HG03565 (cell line): ENCODE measurements at regions not wholly inside any gene's neighbourhood (a gene's known extent, or its start where the extent isn't known, plus 50 kb on each side); places are given as distances from the start of the nearest gene placed in this dataset.
"Not testable (repeated sequence)": the region's sequence is repeated elsewhere in the genome, so short reads cannot be mapped to it uniquely, and the experiment has no call there.

Experiments
- ATAC-seq: cut with Tn5 transposase; IDR thresholded peaks from one replicate; pipeline ENCODE4 v1.9.1; 2021; ENCODE audit warnings: mild to moderate bottlenecking, moderate library complexity; ENCODE audit not compliant: unreplicated experiment

DNA sequence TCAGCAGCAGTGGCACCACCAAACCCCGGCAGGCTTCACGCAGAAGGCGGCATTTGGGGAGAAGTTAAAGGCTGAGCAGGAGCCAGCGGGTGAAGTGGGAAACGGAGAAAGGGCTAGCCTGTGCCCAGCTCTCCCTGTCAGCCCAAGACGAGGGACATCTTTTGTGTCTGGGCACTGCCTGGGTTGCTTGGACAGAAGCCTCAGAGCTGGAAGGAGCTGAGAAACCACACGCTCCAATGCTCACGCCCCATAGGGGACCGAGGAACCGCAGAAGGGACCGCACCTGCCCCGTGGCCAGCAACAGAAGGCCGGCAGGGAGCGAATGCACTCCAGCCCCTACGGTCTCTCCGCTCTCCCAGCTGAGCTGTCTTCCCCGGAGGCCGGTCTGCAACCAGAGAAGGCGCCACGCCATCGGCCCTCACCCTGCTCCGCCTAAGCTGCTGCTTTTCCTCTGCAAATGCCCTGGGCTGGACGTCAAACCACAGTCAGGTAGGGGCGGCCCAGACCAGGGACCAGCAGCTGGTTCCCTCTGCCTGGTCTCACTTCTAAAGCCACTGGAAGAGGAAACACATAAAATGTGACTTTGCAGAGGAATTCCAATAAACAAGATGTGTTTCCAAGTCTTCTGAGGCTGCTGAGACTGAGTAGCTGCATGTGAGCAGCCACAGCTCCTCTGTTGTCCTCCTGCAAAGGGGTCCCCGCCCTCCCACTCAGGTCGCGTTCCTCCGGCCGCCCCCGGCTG, 182.4 kb upstream of the ZNF469 start:
- not testable (repeated sequence) for ATAC-seq

DNA sequence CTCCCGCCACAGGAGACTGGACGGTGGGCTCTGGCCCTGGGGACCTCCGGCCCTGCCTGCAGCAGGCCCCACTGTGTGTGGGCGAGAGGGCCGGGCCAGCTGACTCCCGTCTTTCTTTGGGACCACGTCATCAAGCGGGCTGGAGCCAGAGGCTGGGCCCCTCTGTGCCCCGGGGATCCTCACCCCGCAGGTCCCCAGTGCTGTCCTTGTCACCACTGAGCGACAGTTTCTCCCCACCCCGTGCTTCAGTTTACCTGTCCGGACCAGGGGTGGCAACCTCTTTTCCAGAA, 181.9 kb upstream of the ZNF469 start:
- no peak for ATAC-seq

DNA sequence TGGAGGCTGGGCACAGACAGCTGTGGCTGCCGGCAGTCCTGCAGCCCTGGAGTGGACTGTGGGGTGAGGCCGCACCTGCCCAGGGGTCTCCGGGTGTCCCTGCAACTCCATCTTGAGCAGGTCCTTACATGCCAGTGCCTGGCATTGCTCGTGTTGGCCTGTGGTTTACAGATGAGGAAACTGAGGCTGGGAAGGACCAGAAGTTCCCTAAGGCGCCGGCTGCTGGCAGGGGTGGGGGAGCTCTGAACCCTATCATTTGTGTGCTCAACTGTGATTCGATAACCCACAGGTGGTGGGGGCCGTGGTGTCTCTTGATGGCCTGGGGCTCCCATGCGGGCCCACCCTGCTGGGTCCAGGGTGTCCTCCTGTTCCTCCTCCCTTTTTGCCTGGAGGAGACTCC, 181.1 kb upstream of the ZNF469 start:
- ATAC-seq, result not testable (repeated sequence)

DNA sequence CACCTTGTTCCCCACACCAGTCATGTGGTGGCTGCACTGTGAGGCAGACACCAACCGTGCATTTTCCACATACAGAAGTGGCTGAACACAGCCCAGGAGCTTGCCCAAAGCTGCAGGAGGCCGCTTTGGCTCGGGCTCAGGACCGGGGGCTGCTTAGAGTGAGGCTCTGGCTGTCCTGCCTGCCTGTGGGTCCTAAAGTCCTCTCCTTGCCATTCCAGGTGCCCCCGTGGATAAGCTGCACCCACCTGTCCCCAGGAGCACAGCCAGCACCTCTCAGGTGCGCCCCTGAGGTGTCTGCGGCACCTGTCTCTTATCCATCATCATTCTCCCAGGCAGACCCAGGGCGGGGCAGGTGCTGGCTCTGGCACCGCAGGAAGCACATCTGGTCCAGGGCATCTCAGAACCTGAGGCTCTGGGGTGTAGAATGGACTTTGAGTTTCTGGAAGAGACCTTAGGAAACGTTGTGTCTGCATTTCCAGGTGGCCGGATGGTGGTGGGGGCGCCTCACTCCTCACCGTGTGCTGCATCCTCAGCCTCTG, 180.5 kb upstream of the ZNF469 start:
- ATAC-seq, result no peak

DNA sequence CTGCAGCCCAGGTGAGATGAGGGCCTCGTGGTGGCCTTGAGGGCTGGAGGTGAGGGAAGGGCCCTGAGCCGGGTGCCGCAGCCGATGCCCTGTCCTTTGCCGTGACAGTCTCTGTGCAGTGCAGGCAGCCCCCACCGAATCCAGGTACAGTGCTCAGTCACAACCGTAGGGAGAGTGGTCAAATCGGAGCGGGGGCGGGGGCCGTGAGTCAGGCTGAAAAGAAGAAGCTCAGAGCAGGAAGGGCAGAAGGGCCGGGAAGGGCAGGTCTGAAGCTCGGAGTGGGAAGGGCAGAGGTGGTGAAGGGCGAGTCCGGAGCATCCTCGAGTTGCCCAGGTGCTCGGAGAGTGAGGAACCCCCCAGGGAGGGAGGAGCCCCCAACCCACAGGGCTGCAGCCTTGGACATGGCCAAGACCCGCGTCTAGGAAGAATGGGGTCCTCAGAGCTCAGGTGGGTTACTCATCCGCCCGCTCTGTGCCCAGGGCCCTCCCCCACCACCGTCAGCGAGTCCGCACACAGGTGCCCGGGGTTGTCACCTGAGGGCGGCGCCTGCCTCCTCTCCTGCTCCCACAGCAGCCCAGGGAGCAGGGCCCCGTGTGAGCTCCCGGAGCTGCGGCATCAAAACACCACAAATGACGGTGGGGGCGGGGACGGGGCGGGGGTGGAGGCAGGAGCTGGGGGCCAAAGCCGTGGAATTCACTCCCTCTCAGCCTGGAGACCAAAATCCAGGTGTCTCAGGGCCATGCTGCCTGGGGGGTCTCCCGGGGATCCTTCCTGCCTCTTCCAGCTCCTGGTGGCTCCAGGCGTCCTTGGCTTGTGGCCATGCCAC, 179.7 kb upstream of the ZNF469 start:
- not testable (repeated sequence) for ATAC-seq

DNA sequence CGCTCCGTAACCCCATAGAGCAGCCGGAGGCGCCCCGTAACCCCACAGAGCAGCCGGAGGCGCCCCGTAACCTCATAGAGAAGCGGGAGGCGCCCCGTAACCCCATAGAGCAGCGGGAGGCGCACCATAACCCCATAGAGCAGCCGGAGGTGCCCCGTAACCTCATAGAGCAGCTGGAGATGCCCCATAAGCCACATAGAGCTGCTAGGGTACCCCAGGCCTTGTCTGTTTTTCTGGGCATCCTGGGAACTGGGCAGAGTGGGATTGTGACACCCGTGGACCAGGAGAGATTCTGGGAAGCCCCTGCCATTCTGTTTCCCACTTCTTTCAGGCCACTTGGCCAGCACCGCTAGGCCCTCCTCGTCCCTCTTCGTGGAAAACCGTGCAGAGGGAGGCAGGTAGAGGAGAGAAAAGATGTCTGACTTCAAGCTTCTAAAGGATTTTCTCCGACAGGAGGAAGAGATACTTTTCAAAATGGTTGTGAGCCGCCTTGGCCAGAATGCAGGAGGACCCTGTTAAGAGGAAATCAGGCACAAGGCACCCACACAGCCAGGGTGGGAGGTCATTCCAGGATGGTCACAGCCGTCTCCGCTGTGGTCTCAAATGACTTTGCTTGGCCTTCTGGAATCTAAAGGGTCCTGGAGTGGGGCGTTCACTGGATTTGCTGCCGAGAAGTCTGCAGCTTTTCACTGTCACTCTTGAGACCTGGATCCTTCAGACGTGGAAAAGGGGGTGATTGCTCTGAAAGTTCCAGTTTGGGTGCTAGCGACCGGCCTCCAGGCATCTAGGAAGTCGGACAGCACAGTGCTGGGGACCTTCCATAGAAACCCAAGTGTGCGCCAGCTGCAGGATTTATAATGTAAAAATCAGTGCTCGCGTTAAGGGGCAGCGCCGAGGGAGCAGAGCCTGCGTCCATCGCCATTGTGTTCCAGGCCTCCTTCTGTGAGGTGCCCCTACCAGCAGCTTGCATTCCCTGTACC, 178.3 kb upstream of the ZNF469 start:
- ATAC-seq, result not testable (repeated sequence)

DNA sequence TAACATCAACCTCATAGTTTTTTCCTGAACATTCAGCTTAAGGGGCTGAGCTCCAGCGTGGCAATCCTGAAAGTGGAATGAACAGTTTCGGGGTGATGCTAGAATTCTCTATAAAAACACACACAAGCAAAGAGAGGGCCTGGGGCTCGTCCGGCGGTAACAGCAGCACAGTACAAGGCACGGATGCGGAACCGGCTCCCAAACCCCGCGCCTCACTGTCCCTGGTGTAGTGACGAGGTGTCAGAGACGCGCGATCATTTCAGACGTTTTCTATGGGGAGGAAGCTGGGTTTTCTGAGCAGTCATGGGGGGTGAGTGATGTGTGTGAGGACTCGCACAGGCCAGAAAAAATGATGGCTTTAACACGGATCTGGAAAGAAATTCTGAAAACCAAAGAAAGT, 177.3 kb upstream of the ZNF469 start:
- ATAC-seq, result not testable (repeated sequence)

DNA sequence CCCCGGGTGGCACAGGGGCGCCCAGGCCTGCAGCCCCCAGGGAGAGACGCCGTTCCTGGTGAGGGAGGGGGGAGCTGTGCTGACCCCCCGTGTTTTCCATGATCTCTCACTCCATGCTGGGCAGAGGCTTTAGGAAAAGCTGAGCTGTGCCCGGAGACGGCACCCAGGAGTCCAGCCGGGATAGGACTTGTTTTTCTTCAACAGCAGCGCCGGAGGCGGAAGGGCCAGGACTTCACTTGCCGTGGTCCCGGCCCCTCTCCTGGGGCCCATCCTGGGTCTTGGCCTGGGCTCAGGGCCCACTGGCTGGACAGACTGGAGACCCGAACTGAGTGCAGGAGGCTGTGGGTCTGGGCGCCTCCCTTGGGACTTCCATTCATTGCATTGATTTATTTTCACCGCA, 176.8 kb upstream of the ZNF469 start:
- ATAC-seq, result not testable (repeated sequence)

DNA sequence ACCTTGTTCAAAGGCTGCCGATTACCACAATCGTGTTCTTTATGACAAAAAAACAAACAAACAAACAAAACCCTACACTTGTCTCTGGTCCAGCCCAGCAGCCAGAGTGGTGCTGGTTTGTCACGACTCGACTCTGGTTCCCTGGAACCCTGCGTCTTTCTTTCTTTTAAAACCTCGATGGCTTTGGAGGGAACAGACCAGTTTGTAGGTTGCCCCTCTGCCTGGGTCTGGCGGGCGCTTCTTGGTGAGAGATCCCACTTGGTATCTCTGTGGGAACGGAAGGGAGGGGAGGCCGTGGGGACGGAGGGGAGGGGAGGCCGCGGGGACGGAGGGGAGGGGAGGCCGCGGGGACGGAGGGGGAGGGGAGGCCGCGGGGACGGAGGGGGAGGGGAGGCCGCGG, 176.2 kb upstream of the ZNF469 start:
- not testable (repeated sequence) for ATAC-seq

DNA sequence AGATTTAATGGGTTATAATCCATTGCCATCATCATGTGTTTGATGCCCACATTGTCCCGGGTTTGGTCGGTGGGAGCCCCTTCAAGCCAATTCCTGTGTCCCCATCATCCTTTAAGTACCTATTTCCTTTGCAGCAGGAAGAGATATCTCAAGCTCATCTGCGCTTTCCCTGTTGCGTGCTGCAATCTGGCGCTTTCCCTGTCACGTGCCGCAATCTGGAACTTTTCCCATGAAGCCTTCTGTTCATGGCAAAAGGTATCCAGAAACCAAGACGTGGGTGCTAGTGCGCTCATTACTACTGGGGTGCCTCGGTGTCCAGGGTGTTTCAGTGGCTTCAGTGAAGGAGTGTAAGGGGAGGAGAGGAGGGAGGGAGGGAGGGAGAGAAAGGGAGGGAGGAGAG, 174.6 kb upstream of the ZNF469 start:
- ATAC-seq, result no peak

DNA sequence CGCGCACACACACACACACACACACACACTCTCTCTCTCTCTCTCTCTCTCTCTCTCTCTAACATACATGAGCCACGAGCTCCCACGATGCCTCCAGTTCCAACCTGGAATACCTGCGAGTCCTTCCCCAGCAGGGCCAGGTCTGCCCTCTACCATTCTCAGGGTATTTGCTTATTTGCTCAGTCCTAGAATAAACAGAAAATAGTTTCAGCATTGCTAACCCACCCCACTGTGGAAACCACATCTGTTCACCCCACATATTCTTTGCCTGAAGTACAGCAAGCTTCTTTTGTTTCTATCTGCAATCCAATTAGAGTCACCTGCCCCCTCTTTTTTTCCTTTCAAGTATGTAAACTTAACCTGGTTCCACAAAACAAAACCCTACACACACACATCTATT, 174.0 kb upstream of the ZNF469 start:
- ATAC-seq, result not testable (repeated sequence)

DNA sequence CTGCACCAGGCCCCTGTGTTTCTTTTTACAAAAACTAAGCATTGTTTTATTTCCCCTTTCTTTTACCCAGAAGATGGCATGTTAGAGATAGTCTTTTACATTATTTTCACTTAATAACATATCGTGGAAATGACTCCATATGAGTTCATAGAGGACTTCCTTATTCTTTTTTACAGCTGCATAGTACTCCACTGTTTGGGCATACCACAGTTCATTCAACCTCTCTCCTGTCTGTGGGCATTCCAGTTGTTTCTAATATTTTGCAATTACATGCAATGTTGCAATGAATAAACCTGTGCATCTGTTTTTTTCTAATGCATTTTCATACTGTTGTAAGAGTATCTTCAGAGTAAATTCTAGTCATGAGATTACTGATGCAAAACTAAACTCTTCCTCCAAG, 173.2 kb upstream of the ZNF469 start:
- not testable (repeated sequence) for ATAC-seq

DNA sequence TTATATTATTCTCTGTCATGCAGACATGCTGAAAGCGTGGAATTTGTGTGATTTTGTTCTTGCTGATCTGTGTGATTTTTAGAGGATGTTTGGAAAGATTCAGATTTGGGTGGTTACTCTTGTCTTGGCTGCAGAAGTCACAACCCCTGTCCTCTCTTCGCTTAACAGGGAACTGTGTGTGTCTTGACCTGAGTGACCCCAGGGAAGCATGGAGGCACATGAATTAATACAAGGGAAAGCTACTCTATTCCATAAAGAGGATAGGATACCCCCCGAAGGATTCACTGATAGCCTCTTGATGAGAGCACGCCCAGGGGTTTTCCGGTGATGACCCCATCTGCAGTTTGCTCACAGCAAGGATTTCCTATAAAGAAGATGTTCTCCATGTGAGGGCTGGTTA, 168.8 kb upstream of the ZNF469 start:
- ATAC-seq, result not testable (repeated sequence)

DNA sequence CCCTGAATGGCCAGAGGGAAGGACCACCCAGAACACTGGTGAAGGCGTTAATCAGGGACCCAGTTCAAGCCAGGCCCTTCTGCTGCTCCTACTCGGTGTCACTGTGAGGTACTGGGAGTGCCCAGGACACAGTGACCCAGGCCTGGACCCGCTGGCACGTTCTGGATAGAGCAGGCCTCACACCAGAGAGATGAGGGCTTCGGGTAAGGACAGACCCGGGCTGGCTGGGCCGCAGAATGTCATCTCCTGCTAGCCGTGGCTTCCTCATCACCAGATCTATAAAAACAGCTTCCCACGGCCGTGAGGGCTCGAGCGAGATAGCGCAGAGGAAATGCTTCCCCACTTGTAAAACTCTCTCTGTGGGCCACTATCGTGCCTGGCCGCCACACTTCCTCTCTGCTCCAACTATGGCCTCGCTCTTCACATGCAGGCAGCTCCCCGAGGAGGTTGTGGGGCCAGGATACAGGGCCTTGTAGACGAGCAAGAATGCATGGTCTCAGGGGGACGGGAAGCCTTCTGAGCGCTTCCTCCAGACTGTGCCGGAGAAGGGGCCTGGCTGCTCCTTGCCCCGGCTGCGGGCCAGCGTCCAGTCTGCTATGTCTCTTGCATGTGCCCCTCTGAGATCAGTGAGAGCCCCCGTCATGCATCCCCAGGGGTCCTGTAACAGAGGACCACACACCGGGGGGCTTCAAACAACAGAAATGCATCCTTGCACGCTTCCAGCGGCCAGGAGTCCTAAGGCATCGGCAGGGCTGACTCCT, 161.6 kb upstream of the ZNF469 start:
- not testable (repeated sequence) for ATAC-seq

DNA sequence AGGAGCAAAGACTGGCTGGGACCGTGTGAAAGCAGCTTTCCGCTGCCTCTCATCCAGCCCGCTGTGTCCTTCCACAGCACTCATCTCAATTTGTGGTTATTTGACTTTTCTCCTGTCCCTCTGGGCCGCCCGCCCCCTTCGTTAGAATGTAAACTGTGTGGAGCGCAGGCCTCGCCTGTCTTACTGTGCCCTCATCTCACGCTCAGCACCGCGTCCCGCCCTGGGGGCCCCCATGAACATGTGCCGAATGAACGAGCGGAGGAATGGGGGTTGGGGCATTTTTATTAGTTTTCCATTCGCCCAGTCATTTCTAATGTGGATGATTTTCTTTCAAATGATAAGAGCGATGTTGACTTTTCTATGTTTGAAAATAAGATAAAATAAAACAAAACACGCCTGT, 159.1 kb upstream of the ZNF469 start:
- not testable (repeated sequence) for ATAC-seq

DNA sequence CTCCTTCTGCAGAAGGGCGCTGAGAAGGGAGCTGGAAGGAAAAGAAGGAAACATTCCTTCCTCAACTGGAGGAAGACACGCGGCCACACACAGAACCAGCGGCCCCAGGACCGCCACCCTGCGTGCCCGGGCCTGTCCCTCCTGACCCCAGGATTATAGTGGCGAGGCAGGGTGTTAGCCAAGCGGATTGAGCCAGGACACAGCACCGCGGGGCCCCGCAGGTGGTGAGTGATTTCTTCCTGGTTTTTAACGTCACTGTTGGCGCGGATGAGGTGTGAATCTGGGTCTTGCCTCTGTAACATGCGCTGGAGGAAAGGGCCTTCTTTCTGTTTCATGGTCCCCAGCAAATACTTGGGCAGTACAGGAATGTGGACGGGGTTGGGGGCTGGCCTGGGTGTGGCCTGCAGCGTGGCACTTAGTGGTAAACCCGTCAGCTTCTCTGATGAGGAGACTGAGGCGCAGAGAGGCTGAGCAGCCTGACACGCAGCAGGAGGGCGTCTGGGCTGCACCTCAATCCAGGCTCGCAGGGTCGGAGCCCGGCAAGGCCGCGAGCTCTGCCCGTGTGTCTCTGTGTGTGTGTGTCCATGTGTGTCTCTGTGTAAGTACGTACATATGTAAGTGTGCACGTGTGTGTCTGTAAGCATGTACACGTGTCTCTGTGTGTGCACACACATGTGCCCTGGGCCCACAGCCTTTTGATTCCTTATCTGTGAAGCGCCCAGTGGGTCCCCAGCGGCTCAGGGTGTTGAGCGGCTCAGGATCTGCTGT, 158.4 kb upstream of the ZNF469 start:
- not testable (repeated sequence) for ATAC-seq

DNA sequence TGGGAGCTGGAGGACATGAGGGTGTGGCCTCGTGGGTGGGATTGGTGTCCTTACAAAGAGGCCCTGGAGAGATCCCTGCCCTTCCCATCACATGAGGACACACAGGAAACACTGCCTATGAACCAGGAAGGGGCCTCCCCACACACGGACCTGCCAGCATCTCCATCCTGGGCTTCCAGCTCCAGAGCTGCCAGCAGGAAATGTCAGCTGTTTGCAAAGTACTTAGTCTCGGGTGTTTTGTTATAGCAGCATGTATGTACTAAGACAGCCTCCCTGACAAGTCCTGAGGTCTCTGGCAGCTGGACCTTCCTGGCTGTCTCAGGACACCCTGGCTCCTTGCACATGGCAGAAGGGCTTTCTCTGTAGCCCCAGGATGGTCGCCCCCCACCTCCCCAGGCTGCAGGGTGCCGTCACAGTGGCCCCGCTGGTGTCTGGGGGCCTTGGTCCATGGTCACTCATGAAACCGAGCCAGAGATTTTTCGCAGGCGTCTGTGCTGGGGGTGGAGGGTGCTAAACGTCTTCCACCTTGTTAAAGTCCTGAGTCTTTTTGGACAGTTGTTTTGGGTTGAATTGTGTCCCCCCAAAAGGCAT, 157.0 kb upstream of the ZNF469 start:
- not testable (repeated sequence) for ATAC-seq

DNA sequence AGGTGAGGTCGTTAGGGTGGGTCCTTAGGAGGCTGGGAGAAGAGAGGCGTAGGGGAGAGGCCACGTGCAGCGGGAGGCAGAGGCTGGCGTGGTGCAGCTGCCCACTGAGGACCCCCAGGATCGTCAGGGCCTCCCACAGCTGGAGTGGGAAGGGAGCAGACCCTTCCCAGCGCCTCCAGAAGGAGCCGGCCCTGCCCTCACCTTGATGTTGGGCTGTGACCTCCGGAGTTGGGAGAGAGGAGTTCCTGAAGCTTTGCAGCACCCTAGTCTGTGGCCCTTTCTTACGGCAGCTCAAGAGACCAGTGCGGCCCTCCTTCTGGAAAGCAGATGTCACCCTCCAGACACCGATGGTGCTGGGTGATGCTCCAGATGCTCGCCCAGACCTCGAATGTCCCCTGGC, 156.5 kb upstream of the ZNF469 start:
- not testable (repeated sequence) for ATAC-seq
